Type B pancreatic cell (in vitro differentiated cells): ENCODE measurements at regions not wholly inside any gene's neighbourhood (a gene's known extent, or its start where the extent isn't known, plus 50 kb on each side); places are given as distances from the start of the nearest gene placed in this dataset.

ENCODE experiments used
- DNase-seq: peaks from one replicate; pipeline ENCODE4 v3.0.0; 2021; ENCODE audit warnings: mixed read lengths; ENCODE audit not compliant: unreplicated experiment; ENCODE audit errors: extremely low spot score
- H3K27ac Mint-ChIP-seq: 2 replicates; pipeline ENCODE4 v1.8.0; 2021; ENCODE audit warnings: mild to moderate bottlenecking, mixed read lengths
- H3K27me3 Mint-ChIP-seq: 2 replicates; pipeline ENCODE4 v1.8.0; 2021; ENCODE audit warnings: mixed read lengths
- H3K36me3 Mint-ChIP-seq: 2 replicates; pipeline ENCODE4 v1.8.0; 2021; ENCODE audit warnings: mixed read lengths
- H3K4me1 Mint-ChIP-seq: one replicate; pipeline ENCODE4 v1.8.0; 2021; ENCODE audit warnings: mixed read lengths; ENCODE audit not compliant: unreplicated experiment
- H3K4me3 Mint-ChIP-seq: 2 replicates; pipeline ENCODE4 v1.8.0; 2021; ENCODE audit warnings: mild to moderate bottlenecking, mixed read lengths
- H3K9me3 Mint-ChIP-seq: 2 replicates; pipeline ENCODE4 v1.8.0; 2021; ENCODE audit warnings: mixed read lengths
- TF ChIP-seq, protein P1 (sequence below): fragments of 200-600 bp; sonication (generic); conservative IDR thresholded peaks from 2 replicates; pipeline ENCODE4 v1.5.0; 2021; ENCODE audit warnings: antibody characterized with exemption, mild to moderate bottlenecking

- no peaks in the 10 kb centered on the region for H3K9me3 Mint-ChIP-seq
- no peaks in the 10 kb centered on the region for H3K27me3 Mint-ChIP-seq
- no peaks in the 10 kb centered on the region for H3K36me3 Mint-ChIP-seq
- peak overlapping the region; percentile 50 for H3K27ac Mint-ChIP-seq
- TF ChIP-seq, protein P1, sequence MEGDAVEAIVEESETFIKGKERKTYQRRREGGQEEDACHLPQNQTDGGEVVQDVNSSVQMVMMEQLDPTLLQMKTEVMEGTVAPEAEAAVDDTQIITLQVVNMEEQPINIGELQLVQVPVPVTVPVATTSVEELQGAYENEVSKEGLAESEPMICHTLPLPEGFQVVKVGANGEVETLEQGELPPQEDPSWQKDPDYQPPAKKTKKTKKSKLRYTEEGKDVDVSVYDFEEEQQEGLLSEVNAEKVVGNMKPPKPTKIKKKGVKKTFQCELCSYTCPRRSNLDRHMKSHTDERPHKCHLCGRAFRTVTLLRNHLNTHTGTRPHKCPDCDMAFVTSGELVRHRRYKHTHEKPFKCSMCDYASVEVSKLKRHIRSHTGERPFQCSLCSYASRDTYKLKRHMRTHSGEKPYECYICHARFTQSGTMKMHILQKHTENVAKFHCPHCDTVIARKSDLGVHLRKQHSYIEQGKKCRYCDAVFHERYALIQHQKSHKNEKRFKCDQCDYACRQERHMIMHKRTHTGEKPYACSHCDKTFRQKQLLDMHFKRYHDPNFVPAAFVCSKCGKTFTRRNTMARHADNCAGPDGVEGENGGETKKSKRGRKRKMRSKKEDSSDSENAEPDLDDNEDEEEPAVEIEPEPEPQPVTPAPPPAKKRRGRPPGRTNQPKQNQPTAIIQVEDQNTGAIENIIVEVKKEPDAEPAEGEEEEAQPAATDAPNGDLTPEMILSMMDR: no peak
- no peak for DNase-seq
- peak overlapping the region; percentile 48 for H3K4me3 Mint-ChIP-seq
- peaks cover 43% of the 10 kb centered on the region for H3K4me1 Mint-ChIP-seq
Observed at GRCh38 chr16:85366031-85366763, 246.9 kb upstream of the GSE1 start.

GRCh38 chr16:85367485-85367884 lies 245.6 kb upstream of the GSE1 start:
- TF ChIP-seq, protein P1: no peak
- Mint-ChIP-seq H3K4me1 (peaks cover 37% of the 10 kb centered on the region), H3K36me3 (no peaks in the 10 kb centered on the region), H3K9me3 (no peaks in the 10 kb centered on the region), H3K27ac (peak overlapping the region; percentile 68), H3K4me3 (no peak overlapping the region), H3K27me3 (no peaks in the 10 kb centered on the region)
- no peak for DNase-seq

DNA sequence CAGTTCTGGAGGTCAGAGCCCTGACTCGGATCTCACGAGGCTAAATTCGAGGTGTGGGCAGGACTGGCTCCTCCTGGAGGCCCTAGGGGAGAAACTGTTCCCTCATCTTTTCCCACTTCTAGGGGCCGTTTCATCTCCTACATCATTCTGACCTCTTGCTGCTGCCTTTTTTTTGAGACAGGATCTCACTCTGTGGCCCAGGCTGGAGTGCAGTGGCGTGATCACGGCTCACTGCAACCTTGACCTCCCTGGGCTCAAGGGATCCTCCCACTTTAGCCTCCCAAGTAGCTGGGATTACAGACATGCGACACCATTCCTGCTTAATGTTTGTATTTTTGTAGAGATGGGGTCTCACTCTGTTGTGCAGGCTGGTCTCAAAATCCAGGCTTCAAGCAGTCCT lies 244.1 kb upstream of the GSE1 start:
- Mint-ChIP-seq H3K36me3 (no peaks in the 10 kb centered on the region), H3K4me1 (peaks cover 36% of the 10 kb centered on the region), H3K4me3 (no peak overlapping the region), H3K9me3 (no peaks in the 10 kb centered on the region), H3K27me3 (no peaks in the 10 kb centered on the region), H3K27ac (no peak overlapping the region)
- TF ChIP-seq, protein P1: no peak
- DNase-seq: no peak

DNA sequence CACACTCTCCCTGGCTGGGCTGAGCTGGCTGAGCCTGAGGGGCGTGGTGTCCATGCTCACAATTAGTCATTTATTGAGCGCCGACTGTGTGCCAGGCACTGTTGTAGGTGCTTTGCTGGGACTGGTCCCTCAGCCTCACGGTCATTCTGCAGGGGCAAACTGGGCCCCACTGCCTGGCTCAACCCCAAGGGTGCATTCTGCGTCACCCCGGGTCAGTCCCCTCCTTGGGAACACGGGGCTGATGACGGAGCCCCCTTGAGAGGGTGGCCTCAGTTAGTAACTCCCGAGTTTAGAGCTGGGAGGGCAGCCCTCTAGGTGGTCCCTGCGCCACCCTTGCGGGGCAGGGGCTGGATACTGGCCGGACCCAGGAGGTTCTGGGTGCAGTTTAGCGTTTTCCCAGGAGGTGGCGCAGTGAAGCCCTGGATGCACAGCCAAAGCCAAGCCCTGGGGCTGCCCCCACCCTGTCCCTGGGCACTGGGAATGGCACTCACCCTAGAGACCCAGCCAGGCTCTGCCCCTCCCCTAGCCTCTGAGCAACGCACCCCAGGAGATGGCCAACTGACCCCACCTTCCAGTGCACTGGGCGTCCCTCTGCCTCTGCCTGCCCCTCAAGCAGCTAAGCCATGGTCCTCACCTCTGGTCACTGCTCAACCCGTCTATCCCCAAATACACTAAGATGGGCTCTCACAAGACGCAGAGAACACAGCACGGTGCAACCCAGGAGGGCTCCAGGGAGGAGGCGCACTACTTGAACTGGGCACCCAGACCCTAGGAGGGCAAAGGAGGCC lies 243.2 kb upstream of the GSE1 start:
- Mint-ChIP-seq H3K27ac (no peak overlapping the region), H3K9me3 (no peaks in the 10 kb centered on the region), H3K4me1 (peaks cover 36% of the 10 kb centered on the region), H3K27me3 (no peaks in the 10 kb centered on the region), H3K4me3 (no peak overlapping the region), H3K36me3 (no peaks in the 10 kb centered on the region)
- DNase-seq: no peak
- TF ChIP-seq, protein P1: peak; percentile 86

- DNase-seq: no peak
- Mint-ChIP-seq H3K4me3 (no peak overlapping the region), H3K27me3 (no peaks in the 10 kb centered on the region), H3K36me3 (no peaks in the 10 kb centered on the region), H3K4me1 (peaks cover 30% of the 10 kb centered on the region), H3K27ac (no peak overlapping the region), H3K9me3 (no peaks in the 10 kb centered on the region)
- TF ChIP-seq, protein P1: no peak
Observed at GRCh38 chr16:85370543-85370880, 242.6 kb upstream of the GSE1 start.
